ENCODE measurements at regions not wholly inside any gene's neighbourhood (a gene's known extent, or its start where the extent isn't known, plus 50 kb on each side); places are given as distances from the start of the nearest gene placed in this dataset.

DNA sequence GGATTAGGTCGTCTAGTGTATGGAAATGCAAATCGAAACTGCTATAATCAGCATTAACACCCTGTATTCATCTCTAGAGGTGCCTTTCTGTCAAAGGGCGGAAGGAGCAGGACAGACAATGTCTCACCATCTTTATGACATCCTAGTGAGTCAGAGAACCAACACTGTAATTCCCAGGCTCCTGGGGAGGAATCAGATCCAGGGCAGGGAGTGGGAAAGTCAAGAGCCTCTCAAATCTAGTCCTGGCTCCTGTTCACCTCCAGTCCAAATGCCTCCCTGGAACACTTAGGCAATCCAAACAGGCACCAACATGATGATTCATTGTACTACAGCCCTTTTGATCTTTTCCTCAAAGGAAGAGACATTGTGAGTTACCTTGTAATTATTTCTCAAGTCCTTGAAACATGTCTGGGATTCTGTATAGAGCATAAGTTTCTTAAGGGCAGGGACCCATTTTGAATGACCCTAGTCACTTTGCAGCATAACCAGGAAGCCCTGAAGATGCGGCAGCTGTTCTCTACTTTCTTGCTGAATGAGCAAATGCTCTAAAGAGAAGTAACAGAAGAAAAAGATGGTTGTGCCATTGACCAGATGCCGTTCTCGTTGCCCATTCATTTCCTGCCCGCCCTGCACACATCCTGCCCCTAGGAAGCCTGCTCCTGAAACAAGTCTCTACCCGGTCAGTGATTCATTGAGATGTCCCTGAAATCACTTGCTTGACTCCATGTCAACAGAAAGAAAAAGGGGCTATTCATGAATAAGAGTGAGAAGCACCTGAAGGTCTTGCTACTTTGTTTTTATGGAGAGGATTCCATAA lies 112.8 kb upstream of the JARID2 start:
- TF ChIP-seq, protein P1, sequence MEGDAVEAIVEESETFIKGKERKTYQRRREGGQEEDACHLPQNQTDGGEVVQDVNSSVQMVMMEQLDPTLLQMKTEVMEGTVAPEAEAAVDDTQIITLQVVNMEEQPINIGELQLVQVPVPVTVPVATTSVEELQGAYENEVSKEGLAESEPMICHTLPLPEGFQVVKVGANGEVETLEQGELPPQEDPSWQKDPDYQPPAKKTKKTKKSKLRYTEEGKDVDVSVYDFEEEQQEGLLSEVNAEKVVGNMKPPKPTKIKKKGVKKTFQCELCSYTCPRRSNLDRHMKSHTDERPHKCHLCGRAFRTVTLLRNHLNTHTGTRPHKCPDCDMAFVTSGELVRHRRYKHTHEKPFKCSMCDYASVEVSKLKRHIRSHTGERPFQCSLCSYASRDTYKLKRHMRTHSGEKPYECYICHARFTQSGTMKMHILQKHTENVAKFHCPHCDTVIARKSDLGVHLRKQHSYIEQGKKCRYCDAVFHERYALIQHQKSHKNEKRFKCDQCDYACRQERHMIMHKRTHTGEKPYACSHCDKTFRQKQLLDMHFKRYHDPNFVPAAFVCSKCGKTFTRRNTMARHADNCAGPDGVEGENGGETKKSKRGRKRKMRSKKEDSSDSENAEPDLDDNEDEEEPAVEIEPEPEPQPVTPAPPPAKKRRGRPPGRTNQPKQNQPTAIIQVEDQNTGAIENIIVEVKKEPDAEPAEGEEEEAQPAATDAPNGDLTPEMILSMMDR (IDR thresholded peaks at IDR 0.05; ENCODE audit: poor library complexity) = no peak
- no peak for TF ChIP-seq EZH2 (IDR thresholded peaks at IDR 0.05; ENCODE audit: borderline replicate concordance)
